ENCODE measurements at regions not wholly inside any gene's neighbourhood (a gene's known extent, or its start where the extent isn't known, plus 50 kb on each side); places are given as distances from the start of the nearest gene placed in this dataset.
"Not testable (repeated sequence)": the region's sequence is repeated elsewhere in the genome, so short reads cannot be mapped to it uniquely, and the experiment has no call there.

DNA sequence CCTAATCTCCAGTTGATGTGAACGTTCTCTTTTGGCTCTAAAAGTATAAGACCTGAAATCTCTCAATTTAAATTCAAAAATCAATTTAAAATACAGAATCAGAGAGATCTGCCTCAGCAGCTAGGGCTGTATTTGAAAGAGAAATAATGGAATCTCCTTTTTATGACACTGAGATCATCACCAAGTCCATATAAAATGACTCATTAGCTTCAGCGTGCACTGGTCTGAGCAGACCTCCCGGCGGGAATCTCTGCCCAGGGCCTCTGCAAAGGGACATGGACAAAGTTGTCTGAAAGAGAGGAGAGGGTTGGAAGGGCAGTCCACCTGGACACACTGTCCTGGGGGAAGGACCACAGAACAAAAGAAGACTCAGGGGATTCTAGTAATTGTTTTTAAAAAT lies 855.6 kb downstream of the EFNB2 start:
- Histone ChIP-seq H3K27ac (ENCODE audit: low read depth, low read length) (no peak overlapping the region), H3K9me3 (ENCODE audit: control insufficient read depth, low read length) (no peaks in the 10 kb centered on the region), H3K4me1 (ENCODE audit: control insufficient read depth, insufficient read depth, low read length) (no peaks in the 10 kb centered on the region), H3K36me3 (ENCODE audit: control insufficient read depth, insufficient read depth, low read length) (no peaks in the 10 kb centered on the region), H3K9ac (ENCODE audit: extremely low read depth, low read length, poor library complexity, severe bottlenecking) (no peak overlapping the region), H3K4me3 (ENCODE audit: low read length) (no peak overlapping the region), H3K27me3 (ENCODE audit: control insufficient read depth, insufficient read depth, low read length, poor library complexity, severe bottlenecking) (no peaks in the 10 kb centered on the region)
- Mint-ChIP-seq H3K4me1 (no peaks in the 10 kb centered on the region), H3K36me3 (ENCODE audit: low read depth) (no peaks in the 10 kb centered on the region), H3K27me3 (ENCODE audit: insufficient read depth) (no peaks in the 10 kb centered on the region), H3K9me3 (no peaks in the 10 kb centered on the region), H3K27ac (no peak overlapping the region), H3K4me3 (no peak overlapping the region)
- 96 to 100% methylated on average over 1 to 4 of the region's 4 CpGs for WGBS, 2 experiments (ENCODE audit: insufficient coverage in 1 of 2, insufficient read length in 1 of 2)
- DNase-seq: no peak
- TF ChIP-seq, protein P1, sequence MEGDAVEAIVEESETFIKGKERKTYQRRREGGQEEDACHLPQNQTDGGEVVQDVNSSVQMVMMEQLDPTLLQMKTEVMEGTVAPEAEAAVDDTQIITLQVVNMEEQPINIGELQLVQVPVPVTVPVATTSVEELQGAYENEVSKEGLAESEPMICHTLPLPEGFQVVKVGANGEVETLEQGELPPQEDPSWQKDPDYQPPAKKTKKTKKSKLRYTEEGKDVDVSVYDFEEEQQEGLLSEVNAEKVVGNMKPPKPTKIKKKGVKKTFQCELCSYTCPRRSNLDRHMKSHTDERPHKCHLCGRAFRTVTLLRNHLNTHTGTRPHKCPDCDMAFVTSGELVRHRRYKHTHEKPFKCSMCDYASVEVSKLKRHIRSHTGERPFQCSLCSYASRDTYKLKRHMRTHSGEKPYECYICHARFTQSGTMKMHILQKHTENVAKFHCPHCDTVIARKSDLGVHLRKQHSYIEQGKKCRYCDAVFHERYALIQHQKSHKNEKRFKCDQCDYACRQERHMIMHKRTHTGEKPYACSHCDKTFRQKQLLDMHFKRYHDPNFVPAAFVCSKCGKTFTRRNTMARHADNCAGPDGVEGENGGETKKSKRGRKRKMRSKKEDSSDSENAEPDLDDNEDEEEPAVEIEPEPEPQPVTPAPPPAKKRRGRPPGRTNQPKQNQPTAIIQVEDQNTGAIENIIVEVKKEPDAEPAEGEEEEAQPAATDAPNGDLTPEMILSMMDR (conservative IDR thresholded peaks at IDR 0.05): no peak

DNA sequence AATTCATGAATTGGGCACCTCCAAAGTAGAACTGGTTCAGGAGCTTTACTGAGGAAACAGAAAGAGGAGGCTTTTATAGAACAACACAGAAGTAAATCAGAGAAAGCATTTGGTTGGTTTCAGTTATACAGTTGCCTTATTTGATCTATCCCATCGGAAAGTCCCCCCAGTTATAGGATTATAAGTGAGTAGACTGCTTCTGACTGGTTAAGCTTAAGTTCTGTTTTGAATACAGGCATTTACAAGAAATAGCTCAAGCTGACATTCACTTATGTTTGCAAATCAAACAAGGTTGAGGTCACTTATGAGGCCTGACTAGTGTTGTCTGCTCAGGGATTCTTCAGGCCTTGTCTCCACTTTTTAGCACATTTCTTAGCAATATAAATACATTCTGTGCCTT lies 857.4 kb downstream of the EFNB2 start:
- Histone ChIP-seq H3K9me3 (ENCODE audit: control insufficient read depth, low read length) (no peaks in the 10 kb centered on the region), H3K4me1 (ENCODE audit: control insufficient read depth, insufficient read depth, low read length) (no peaks in the 10 kb centered on the region), H3K9ac (ENCODE audit: extremely low read depth, low read length, poor library complexity, severe bottlenecking) (no peak overlapping the region), H3K27me3 (ENCODE audit: control insufficient read depth, insufficient read depth, low read length, poor library complexity, severe bottlenecking) (no peaks in the 10 kb centered on the region), H3K27ac (ENCODE audit: low read depth, low read length) (no peak overlapping the region), H3K36me3 (ENCODE audit: control insufficient read depth, insufficient read depth, low read length) (no peaks in the 10 kb centered on the region), H3K4me3 (ENCODE audit: low read length) (no peak overlapping the region)
- Mint-ChIP-seq H3K9me3 (no peaks in the 10 kb centered on the region), H3K4me1 (no peaks in the 10 kb centered on the region), H3K27ac (no peak overlapping the region), H3K27me3 (ENCODE audit: insufficient read depth) (no peaks in the 10 kb centered on the region), H3K36me3 (ENCODE audit: low read depth) (no peaks in the 10 kb centered on the region), H3K4me3 (no peak overlapping the region)
- DNase-seq: no peak
- 86 to 93% methylated on average over 1 of the region's 1 CpG for WGBS, 2 experiments (ENCODE audit: insufficient coverage in 1 of 2, insufficient read length in 1 of 2)
- TF ChIP-seq, protein P1 (conservative IDR thresholded peaks at IDR 0.05): no peak

DNA sequence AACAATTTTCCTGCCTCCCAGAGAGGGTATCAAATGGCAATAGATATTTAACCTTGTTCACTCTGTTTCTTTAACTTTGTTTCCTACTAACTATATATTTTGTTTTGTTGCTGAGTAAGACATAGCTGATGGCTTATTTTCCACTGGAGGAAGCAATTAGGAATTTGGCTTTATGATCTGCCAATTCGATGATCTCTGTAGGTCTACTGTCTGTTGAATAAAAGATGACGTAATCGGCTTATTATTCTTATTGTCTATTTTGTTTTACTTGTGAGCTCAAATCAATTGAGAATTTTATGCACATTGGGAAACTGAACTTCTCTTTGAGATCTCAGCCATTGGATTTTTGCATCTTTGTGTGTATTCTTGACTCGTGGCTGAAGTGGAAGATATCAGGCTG lies 862.6 kb downstream of the EFNB2 start:
- Mint-ChIP-seq H3K4me1 (no peaks in the 10 kb centered on the region), H3K27ac (no peak overlapping the region), H3K4me3 (no peak overlapping the region), H3K36me3 (ENCODE audit: low read depth) (no peaks in the 10 kb centered on the region), H3K27me3 (ENCODE audit: insufficient read depth) (no peaks in the 10 kb centered on the region), H3K9me3 (no peaks in the 10 kb centered on the region)
- no peaks in the 10 kb centered on the region for H3K9me3 ChIP-seq (ENCODE audit: control insufficient read depth, low read length)
- no peaks in the 10 kb centered on the region for H3K27me3 ChIP-seq (ENCODE audit: control insufficient read depth, insufficient read depth, low read length, poor library complexity, severe bottlenecking)
- WGBS, 2 experiments (ENCODE audit: insufficient coverage in 1 of 2, insufficient read length in 1 of 2): 95 to 100% methylated on average over 2 to 4 of the region's 4 CpGs
- no peaks in the 10 kb centered on the region for H3K36me3 ChIP-seq (ENCODE audit: control insufficient read depth, insufficient read depth, low read length)
- no peak overlapping the region for H3K4me3 ChIP-seq (ENCODE audit: low read length)
- H3K9ac ChIP-seq (ENCODE audit: extremely low read depth, low read length, poor library complexity, severe bottlenecking): no peak overlapping the region
- no peaks in the 10 kb centered on the region for H3K4me1 ChIP-seq (ENCODE audit: control insufficient read depth, insufficient read depth, low read length)
- H3K27ac ChIP-seq (ENCODE audit: low read depth, low read length): no peak overlapping the region
- TF ChIP-seq, protein P1 (conservative IDR thresholded peaks at IDR 0.05): no peak
- no peak for DNase-seq

DNA sequence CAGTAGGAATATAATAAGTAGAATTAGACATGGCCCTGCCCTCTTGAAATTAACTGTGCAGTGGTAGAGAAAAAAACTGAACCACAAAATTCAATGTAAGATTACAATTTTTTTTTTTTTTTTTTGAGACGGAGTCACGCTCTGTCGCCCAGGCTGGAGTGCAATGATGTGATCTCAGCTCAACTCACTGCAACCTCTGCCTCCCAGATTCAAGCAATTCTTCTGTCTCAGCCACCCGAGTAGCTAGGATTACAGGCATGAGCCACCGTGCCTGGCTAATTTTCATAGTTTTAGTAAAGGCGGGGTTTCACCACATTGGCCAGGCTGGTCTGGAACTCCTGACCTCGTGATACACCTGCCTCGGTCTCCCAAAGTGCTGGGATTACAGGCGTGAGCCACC lies 864.3 kb downstream of the EFNB2 start:
- H3K27ac ChIP-seq (ENCODE audit: low read depth, low read length); H3K36me3 Mint-ChIP-seq (ENCODE audit: low read depth); H3K9me3 ChIP-seq (ENCODE audit: control insufficient read depth, low read length); H3K27ac Mint-ChIP-seq; H3K27me3 ChIP-seq (ENCODE audit: control insufficient read depth, insufficient read depth, low read length, poor library complexity, severe bottlenecking); H3K4me1 ChIP-seq (ENCODE audit: control insufficient read depth, insufficient read depth, low read length); H3K4me3 Mint-ChIP-seq; H3K27me3 Mint-ChIP-seq (ENCODE audit: insufficient read depth); H3K9ac ChIP-seq (ENCODE audit: extremely low read depth, low read length, poor library complexity, severe bottlenecking); H3K36me3 ChIP-seq (ENCODE audit: control insufficient read depth, insufficient read depth, low read length); H3K9me3 Mint-ChIP-seq; DNase-seq; H3K4me1 Mint-ChIP-seq; H3K4me3 ChIP-seq (ENCODE audit: low read length): not testable (repeated sequence)
- WGBS, 2 experiments (ENCODE audit: insufficient coverage in 1 of 2, insufficient read length in 1 of 2): 93 to 94% methylated on average over 9 of the region's 9 CpGs

All from endodermal cell (in vitro differentiated cells).